ENCODE measurements at regions not wholly inside any gene's neighbourhood (a gene's known extent, or its start where the extent isn't known, plus 50 kb on each side); places are given as distances from the start of the nearest gene placed in this dataset.

DNA sequence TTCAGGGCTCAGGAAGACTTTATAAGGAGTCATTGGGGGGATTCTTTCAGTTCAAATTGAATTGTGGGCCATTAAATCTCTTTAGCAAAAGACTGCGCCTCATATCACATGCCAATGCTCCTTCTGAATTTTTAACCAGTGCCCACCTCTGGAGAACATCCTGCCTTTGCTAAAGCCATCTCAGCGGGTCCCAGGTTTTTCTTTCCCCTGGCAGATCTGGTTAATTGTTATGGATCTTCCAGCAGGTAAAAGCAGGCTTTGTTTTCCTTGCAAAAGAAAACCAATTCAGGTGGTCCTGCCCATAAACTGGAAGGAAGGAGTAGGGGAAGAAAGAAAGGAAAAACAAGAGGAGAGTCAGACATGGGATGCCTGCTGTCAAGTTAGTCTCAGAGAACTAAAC, 298.2 kb downstream of the LRFN2 start:
- 76 to 87% (median 85%) methylated on average over 2 of the region's 2 CpGs for WGBS, 5 donors
- Histone ChIP-seq H3K36me3 (no peaks in the 10 kb centered on the region), H3K4me1 (no peaks in the 10 kb centered on the region), H3K9me3 (no peaks in the 10 kb centered on the region), H3K4me3 (no peak overlapping the region), H3K27ac (no peak overlapping the region), H3K27me3 (replicated peaks in 1 of 7) (peaks cover 0 to 87% (median 0%) of the 10 kb centered on the region in 7 donors)
- intact Hi-C loops (cut with DNase I; ENCODE audit: low total_unique reads): no loop called here
- no peak for DNase-seq
- no peak for TF ChIP-seq POLR2A (IDR thresholded peaks at IDR 0.05)
- TF ChIP-seq POLR2AphosphoS5 (IDR thresholded peaks at IDR 0.05): no peak
- no peak for TF ChIP-seq CTCF (IDR thresholded peaks at IDR 0.05 in 8 of 11, conservative IDR thresholded peaks at IDR 0.05 in 3 of 11)

- Histone ChIP-seq H3K27ac (no peak overlapping the region), H3K4me1 (no peaks in the 10 kb centered on the region), H3K4me3 (no peak overlapping the region), H3K9me3 (no peaks in the 10 kb centered on the region), H3K36me3 (no peaks in the 10 kb centered on the region), H3K27me3 (replicated peaks in 1 of 7) (peaks cover 0 to 72% (median 0%) of the 10 kb centered on the region in 7 donors)
- intact Hi-C loops (cut with DNase I; ENCODE audit: low total_unique reads): no loop called here
- no peak for DNase-seq
- TF ChIP-seq POLR2A (IDR thresholded peaks at IDR 0.05): no peak
- no peak for TF ChIP-seq CTCF (IDR thresholded peaks at IDR 0.05 in 8 of 11, conservative IDR thresholded peaks at IDR 0.05 in 3 of 11)
- no peak for TF ChIP-seq POLR2AphosphoS5 (IDR thresholded peaks at IDR 0.05)
- 67 to 85% (median 77%) methylated on average over 5 of the region's 5 CpGs for WGBS, 5 donors
These were observed 299.8 kb downstream of the LRFN2 start for GRCh38 chr6:40287296-40287850.

DNA sequence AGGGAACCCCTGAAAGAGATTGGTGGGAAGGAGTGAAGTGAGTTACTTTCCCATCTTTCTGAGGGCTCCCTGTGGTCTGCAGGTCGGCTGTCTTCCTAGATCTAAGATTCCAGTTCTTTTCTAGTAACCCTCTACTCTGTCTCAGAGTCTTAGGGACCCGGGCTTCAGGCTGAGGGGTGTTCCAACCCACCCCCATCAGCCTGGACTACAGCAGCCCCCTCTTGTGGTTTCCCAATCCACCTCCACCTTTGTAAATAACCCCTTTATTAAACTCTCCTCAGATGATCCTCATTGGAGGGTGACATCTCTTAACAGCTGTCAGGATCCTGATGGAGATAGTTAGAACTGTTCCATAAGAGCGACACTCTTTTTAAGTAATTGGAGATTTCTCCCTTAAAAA, 300.4 kb downstream of the LRFN2 start:
- no peak overlapping the region for H3K4me3 ChIP-seq

GRCh38 chr6:40285996-40286395, 301.2 kb downstream of the LRFN2 start:
- intact Hi-C loops (cut with DNase I; ENCODE audit: low total_unique reads): no loop called here
- no peaks in the 10 kb centered on the region for H3K4me1 ChIP-seq
- DNase-seq: no peak
- WGBS, 5 donors: 15 to 23% (median 19%) methylated on average over 10 of the region's 10 CpGs
- no peak overlapping the region for H3K4me3 ChIP-seq
- no peaks in the 10 kb centered on the region for H3K36me3 ChIP-seq
- peaks cover 0 to 62% (median 0%) of the 10 kb centered on the region in 7 donors for H3K27me3 ChIP-seq (replicated peaks in 1 of 7)
- no peak overlapping the region for H3K27ac ChIP-seq
- H3K9me3 ChIP-seq: no peaks in the 10 kb centered on the region
- TF ChIP-seq POLR2A (IDR thresholded peaks at IDR 0.05) (no peak), POLR2AphosphoS5 (IDR thresholded peaks at IDR 0.05) (no peak), CTCF (IDR thresholded peaks at IDR 0.05 in 8 of 11, conservative IDR thresholded peaks at IDR 0.05 in 3 of 11) (no peak)

More for the DNA sequence above, 300.4 kb downstream of the LRFN2 start:
- Histone ChIP-seq H3K4me1 (no peaks in the 10 kb centered on the region), H3K9me3 (no peaks in the 10 kb centered on the region), H3K36me3 (no peaks in the 10 kb centered on the region), H3K27me3 (replicated peaks in 1 of 7) (peaks cover 0 to 68% (median 0%) of the 10 kb centered on the region in 7 donors), H3K27ac (no peak overlapping the region)
- WGBS, 5 donors: 41 to 59% (median 49%) methylated on average over 3 of the region's 3 CpGs
- DNase-seq: no peak
- intact Hi-C loops (cut with DNase I; ENCODE audit: low total_unique reads): no loop called here
- no peak for TF ChIP-seq POLR2A (IDR thresholded peaks at IDR 0.05)
- no peak for TF ChIP-seq CTCF (IDR thresholded peaks at IDR 0.05 in 8 of 11, conservative IDR thresholded peaks at IDR 0.05 in 3 of 11)
- TF ChIP-seq POLR2AphosphoS5 (IDR thresholded peaks at IDR 0.05): no peak
